Coronary artery (tissue), 2 donors: ENCODE measurements at regions not wholly inside any gene's neighbourhood (a gene's known extent, or its start where the extent isn't known, plus 50 kb on each side); places are given as distances from the start of the nearest gene placed in this dataset.

Experiments used
- DNase-seq: peaks from one replicate; pipeline ENCODE4 v3.0.0-alpha.2; 2017; ENCODE audit warnings: low spot score
- H3K27ac ChIP-seq, 2 donors: fragments of 200-600 bp; sonication (generic); one replicate each; pipeline ENCODE4 v1.5.1; 2016 to 2019
- H3K4me3 ChIP-seq: fragments of 200-600 bp; sonication (generic); 2 replicates; pipeline ENCODE4 v1.5.1; 2016; ENCODE audit warnings: mild to moderate bottlenecking, moderate library complexity
- TF ChIP-seq, protein P1 (sequence below): fragments of 200-600 bp; sonication (generic); IDR thresholded peaks from one replicate; pipeline ENCODE4 v1.5.1; 2019; ENCODE audit warnings: antibody characterized with exemption

DNA sequence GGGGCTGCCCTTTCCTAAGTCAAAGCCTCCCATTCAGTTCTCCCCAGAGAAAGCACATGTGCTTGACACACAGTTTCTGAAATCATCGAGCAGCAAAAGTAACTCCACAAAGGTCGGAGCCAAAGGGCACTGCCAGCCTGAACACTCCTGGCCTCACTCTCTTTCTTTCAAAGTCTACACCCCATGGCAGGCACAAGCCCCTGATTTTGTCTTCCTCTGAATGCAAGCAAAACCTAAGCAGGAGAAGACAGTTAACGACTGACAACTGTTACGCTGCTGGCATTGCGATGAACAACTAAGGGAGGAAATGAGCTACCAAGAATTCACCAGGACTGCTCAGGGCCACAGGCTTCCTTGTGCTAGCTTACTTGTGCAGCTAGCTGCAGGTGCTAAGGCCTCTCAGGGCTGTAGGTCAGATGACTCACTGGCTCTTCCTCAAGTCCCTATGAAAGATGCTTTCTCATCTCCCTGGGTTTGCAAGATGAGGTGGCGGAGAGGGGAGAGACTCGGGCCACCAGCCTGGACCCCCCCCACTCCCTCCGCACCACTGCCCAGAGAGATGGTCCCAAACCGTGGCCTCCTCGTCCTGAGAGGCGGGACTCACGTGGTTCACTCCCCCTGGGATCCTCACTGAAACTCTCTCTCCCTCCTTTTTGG, 208.2 kb downstream of the DLL1 start:
- H3K27ac ChIP-seq: no peak overlapping the region
- no peak overlapping the region for H3K4me3 ChIP-seq
- DNase-seq: peak; percentile 59
- TF ChIP-seq, protein P1, sequence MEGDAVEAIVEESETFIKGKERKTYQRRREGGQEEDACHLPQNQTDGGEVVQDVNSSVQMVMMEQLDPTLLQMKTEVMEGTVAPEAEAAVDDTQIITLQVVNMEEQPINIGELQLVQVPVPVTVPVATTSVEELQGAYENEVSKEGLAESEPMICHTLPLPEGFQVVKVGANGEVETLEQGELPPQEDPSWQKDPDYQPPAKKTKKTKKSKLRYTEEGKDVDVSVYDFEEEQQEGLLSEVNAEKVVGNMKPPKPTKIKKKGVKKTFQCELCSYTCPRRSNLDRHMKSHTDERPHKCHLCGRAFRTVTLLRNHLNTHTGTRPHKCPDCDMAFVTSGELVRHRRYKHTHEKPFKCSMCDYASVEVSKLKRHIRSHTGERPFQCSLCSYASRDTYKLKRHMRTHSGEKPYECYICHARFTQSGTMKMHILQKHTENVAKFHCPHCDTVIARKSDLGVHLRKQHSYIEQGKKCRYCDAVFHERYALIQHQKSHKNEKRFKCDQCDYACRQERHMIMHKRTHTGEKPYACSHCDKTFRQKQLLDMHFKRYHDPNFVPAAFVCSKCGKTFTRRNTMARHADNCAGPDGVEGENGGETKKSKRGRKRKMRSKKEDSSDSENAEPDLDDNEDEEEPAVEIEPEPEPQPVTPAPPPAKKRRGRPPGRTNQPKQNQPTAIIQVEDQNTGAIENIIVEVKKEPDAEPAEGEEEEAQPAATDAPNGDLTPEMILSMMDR: no peak

DNA sequence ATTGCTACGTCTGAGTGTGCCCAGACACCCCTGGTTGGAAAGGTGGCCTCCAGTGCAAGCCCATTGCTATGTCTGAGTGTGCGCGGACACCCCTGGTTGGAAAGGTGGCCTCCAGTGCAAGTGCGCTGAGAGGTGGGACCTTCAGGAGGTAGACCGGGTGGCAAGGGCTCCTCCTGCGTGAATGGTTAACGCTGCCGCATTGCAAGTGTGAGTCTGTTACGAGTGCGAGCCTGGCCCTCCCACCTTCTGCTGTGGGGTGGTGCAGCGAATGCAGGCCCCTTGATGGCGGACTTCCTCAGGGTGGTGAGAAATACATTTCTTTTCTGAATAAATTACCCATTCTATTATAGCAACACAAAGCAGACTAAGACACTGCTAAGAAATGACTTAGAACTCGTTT, 208.8 kb downstream of the DLL1 start:
- DNase-seq: peak; percentile 55
- TF ChIP-seq, protein P1: no peak
- H3K27ac ChIP-seq: no peak overlapping the region
- no peak overlapping the region for H3K4me3 ChIP-seq

DNA sequence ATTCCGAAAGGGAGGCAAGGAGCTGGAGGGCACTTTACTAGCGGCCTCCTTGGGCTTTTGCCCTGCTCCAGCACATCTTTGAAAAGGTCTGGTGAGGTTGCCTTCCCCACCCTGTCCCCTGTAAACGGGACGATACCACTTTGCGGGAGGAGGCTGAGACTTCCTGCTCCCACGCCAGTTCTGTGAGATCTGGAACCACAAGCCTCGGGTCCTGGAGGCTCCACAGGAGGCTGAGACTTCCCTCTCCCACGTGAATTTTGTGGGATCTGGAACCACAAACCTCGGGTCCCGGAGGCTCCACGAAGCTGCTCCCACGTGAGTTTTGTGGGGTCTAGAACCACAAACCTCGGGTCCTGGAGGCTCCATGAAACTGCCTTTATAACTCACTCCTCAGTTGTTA, 209.3 kb downstream of the DLL1 start:
- Histone ChIP-seq H3K4me3 (no peak overlapping the region), H3K27ac (no peak overlapping the region)
- peak; percentile 41 for DNase-seq
- TF ChIP-seq, protein P1: no peak

DNA sequence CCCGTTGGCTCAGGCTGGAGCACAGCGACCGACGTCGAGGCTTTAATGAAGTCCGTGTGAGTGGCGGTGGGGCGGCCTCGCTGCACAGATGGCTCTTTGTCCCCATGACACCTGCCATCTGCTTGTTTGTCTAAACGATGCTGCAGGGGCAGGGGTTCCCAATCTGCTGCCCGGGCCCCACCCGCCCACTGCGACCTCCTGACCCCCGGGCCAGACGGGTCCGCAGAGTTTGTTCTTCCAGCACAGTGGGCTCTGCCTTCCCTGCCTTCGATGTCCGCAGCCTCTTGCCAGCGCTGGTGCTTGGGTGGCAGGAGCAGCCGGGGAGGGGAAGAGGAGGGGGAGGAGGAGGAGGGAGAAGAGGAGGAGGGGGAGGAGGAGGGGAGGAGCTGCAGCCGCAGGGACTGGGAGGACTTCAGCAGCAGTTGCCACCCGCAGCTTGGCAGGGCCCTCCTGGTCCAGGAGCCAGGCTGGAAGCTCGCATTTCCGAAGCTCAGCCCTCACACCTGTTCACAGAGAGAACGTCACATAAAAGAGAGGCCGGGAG, 210.0 kb downstream of the DLL1 start:
- TF ChIP-seq, protein P1: no peak
- H3K4me3 ChIP-seq: no peak overlapping the region
- peak; percentile 63 for DNase-seq
- H3K27ac ChIP-seq: no peak overlapping the region

DNA sequence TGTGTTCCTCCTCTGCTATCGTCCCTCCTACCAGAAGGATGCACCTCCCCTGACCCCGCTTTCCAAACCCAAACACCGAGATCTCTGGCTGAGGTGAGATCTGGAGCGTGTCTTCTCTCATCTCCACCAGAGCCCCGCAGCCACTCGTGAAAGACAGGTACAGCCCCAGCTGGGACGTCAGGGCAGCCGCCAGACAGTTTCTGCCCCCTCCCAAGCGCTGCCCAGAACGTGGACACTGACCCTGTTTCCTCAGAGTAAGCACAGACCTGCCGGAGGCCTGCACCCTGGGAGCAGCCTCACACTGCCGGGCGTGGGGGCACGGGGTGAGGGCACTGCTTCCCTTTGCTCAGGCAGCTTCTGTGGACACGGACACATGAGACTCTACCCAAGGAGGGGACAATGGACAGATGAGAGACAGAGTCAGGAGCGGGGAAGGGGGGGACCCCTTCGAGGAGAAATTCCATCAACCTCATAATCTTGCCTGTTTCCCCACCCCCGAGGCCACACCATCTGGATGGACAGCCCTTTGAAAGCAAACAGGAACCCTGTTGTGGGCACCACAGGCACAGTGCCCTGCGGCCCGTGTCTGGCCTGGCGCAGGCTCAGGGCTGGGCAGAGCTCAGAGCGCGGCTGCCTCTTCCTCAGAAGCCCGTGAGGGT, 210.6 kb downstream of the DLL1 start:
- no peak overlapping the region for H3K27ac ChIP-seq
- peak; percentile 50 for DNase-seq
- TF ChIP-seq, protein P1: no peak
- H3K4me3 ChIP-seq: no peak overlapping the region

DNA sequence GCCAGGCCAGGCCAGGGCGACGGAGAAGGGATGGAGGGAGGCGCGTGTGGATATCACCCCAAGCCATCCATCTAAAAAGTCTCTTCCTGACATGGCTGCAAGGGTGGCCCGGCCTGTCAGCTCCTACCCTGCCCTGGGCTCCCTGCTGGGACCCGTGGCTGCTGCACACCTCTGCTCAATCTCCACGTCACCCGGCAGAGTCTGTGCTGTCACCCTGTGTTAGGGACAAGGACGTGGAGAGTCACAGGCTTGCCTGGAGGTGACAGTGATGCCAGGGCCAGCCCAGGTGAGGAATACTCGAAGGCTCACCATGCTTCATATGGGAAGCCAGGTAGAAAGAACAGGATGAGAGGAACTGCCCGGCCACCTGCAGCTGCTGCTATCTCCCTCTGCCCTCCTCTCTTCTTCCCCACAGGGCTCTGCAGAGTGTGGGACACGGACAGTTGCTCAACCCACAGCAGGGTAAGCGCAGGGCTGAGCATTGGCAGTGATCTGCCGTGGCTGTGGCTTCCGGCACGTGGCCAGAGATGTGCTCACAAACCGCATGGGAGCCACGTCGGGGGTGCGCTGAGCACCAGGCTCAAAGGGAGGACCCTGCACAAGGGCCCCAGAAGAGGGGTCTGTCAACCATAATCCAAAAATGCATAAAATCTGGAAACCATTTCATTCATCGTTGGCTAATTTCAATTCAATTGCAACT, 214.3 kb downstream of the DLL1 start:
- TF ChIP-seq, protein P1: no peak
- no peak overlapping the region for H3K27ac ChIP-seq
- H3K4me3 ChIP-seq: no peak overlapping the region
- peak; percentile 49 for DNase-seq
